A673 (cell line): ENCODE measurements at regions not wholly inside any gene's neighbourhood (a gene's known extent, or its start where the extent isn't known, plus 50 kb on each side); places are given as distances from the start of the nearest gene placed in this dataset.

Experiments used
- BruUV-seq: library from RNA; stranded (reverse); fragments of 400-500 nt; replicated peaks from 2 replicates; lab custom pipeline; 2021; lab: Mats Ljungman, UMichigan
- CTCF ChIA-PET: fragments of 300-600 bp; sonication (Branson Sonifier 250); formaldehyde crosslinking; loops from one replicate; lab custom pipeline; 2022; ENCODE audit warnings: antibody characterized with exemption; lab: Charles Lee
- POLR2A ChIA-PET: fragments of 300-600 bp; sonication (Branson Sonifier 250); formaldehyde crosslinking; loops from one replicate; lab custom pipeline; 2022; ENCODE audit warnings: antibody characterized with exemption; ENCODE audit not compliant: low non-redundant PET; lab: Charles Lee
- DNase-seq: peaks from one replicate; pipeline ENCODE4 v3.0.0-alpha.2; 2015; ENCODE audit warnings: low spot score
- H3K27ac ChIP-seq: fragments of 200-600 bp; sonication (generic); 2 replicates; pipeline ENCODE4 v1.5.1; 2016; ENCODE audit warnings: mixed run types, low read depth, mild to moderate bottlenecking, mixed read lengths, antibody characterized with exemption, low read length; ENCODE audit not compliant: poor library complexity, severe bottlenecking
- H3K27me3 ChIP-seq: fragments of 200-600 bp; sonication (generic); replicated peaks from 2 replicates; pipeline ENCODE4 v1.6.1; 2017; ENCODE audit warnings: mixed run types, low read depth, mild to moderate bottlenecking, mixed read lengths, antibody characterized with exemption, low read length; ENCODE audit not compliant: insufficient read depth, poor library complexity
- H3K36me3 ChIP-seq: fragments of 200-600 bp; sonication (generic); 2 replicates; pipeline ENCODE4 v1.6.1; 2016; ENCODE audit warnings: mixed run types, mild to moderate bottlenecking, mixed read lengths, antibody characterized with exemption, low read length; ENCODE audit not compliant: insufficient read depth, poor library complexity, severe bottlenecking
- H3K4me1 ChIP-seq: fragments of 200-600 bp; sonication (generic); 2 replicates; pipeline ENCODE4 v1.6.1; 2017; ENCODE audit warnings: mixed run types, mild to moderate bottlenecking, mixed read lengths, antibody characterized with exemption, low read length; ENCODE audit not compliant: insufficient read depth, poor library complexity, severe bottlenecking
- H3K4me3 ChIP-seq: fragments of 200-600 bp; sonication (generic); 2 replicates; pipeline ENCODE4 v1.5.1; 2016; ENCODE audit warnings: low read depth, mixed run types, mild to moderate bottlenecking, mixed read lengths, low read length; ENCODE audit not compliant: poor library complexity, severe bottlenecking
- H3K9me3 ChIP-seq: fragments of 200-600 bp; sonication (generic); 2 replicates; pipeline ENCODE4 v1.6.1; 2016; ENCODE audit warnings: mixed run types, low read depth, mild to moderate bottlenecking, mixed read lengths, antibody characterized with exemption, low read length; ENCODE audit not compliant: poor library complexity, severe bottlenecking
- CTCF ChIP-seq: fragments of 300-800, 200-600 bp; sonication (generic); conservative IDR thresholded peaks from 2 replicates; pipeline ENCODE4 v1.5.1; 2017; ENCODE audit warnings: low read depth, mild to moderate bottlenecking, antibody characterized with exemption, low read length, moderate library complexity, mixed read lengths
- EZH2 ChIP-seq: fragments of 200-600 bp; sonication (generic); IDR thresholded peaks from 2 replicates; pipeline ENCODE4 v1.6.1; 2017; ENCODE audit warnings: borderline replicate concordance, low read depth, mild to moderate bottlenecking, mixed read lengths, antibody characterized with exemption, low read length; ENCODE audit not compliant: poor library complexity, severe bottlenecking
- intact Hi-C: fragments of 100-400 bp; cut with micrococcal nuclease; formaldehyde crosslinking; loops from one replicate; pipeline ENCODE4 v1.10.0; 2022; ENCODE audit not compliant: unreplicated experiment

GRCh38 chr6:130647246-130647645 is 180.0 kb upstream of the SMLR1 start:
- ChIA-PET POLR2A (no interaction called here), CTCF (no interaction called here)
- intact Hi-C loops, result no loop called here
- Histone ChIP-seq H3K9me3 (peaks cover 7% of the 10 kb centered on the region), H3K4me1 (no peaks in the 10 kb centered on the region), H3K36me3 (no peaks in the 10 kb centered on the region), H3K27ac (no peak overlapping the region), H3K4me3 (no peak overlapping the region), H3K27me3 (no peaks in the 10 kb centered on the region)
- no TSS peak for BruUV-seq
- TF ChIP-seq CTCF, result no peak
- TF ChIP-seq EZH2, result no peak
- no peak for DNase-seq

- Histone ChIP-seq H3K4me3 (no peak overlapping the region), H3K9me3 (no peaks in the 10 kb centered on the region), H3K36me3 (no peaks in the 10 kb centered on the region), H3K27ac (no peak overlapping the region), H3K4me1 (no peaks in the 10 kb centered on the region), H3K27me3 (no peaks in the 10 kb centered on the region)
- no peak for TF ChIP-seq CTCF
- POLR2A ChIA-PET, result no interaction called here
- intact Hi-C loops, result no loop called here
- DNase-seq, result no peak
- no TSS peak for BruUV-seq
- CTCF ChIA-PET, result no interaction called here
Observed at GRCh38 chr6:130655586-130655985, 171.6 kb upstream of the SMLR1 start.

GRCh38 chr6:130661077-130661476 is 166.1 kb upstream of the SMLR1 start:
- no peak for DNase-seq
- Histone ChIP-seq H3K9me3 (no peaks in the 10 kb centered on the region), H3K4me1 (no peaks in the 10 kb centered on the region), H3K27me3 (no peaks in the 10 kb centered on the region), H3K4me3 (no peak overlapping the region), H3K27ac (no peak overlapping the region), H3K36me3 (no peaks in the 10 kb centered on the region)
- intact Hi-C loops, result no loop called here
- ChIA-PET CTCF (no interaction called here), POLR2A (no interaction called here)
- BruUV-seq, result no TSS peak
- TF ChIP-seq CTCF, result no peak
- TF ChIP-seq EZH2, result no peak

GRCh38 chr6:130666786-130667185 is 160.4 kb upstream of the SMLR1 start:
- Histone ChIP-seq H3K4me3 (no peak overlapping the region), H3K9me3 (no peaks in the 10 kb centered on the region), H3K27me3 (no peaks in the 10 kb centered on the region), H3K27ac (no peak overlapping the region), H3K4me1 (no peaks in the 10 kb centered on the region), H3K36me3 (no peaks in the 10 kb centered on the region)
- intact Hi-C loops, result no loop called here
- CTCF ChIA-PET, result no interaction called here
- POLR2A ChIA-PET, result no interaction called here
- no TSS peak for BruUV-seq
- no peak for TF ChIP-seq CTCF
- TF ChIP-seq EZH2, result no peak
- DNase-seq, result no peak
